Loucy (cell line): ENCODE measurements at regions not wholly inside any gene's neighbourhood (a gene's known extent, or its start where the extent isn't known, plus 50 kb on each side); places are given as distances from the start of the nearest gene placed in this dataset.

Source experiments
- EZH2phosphoT487 ChIP-seq: fragments of 200-600 bp; IDR thresholded peaks from 2 replicates; pipeline ENCODE4 v1.6.1; 2018; ENCODE audit warnings: antibody characterized with exemption, mild to moderate bottlenecking, moderate library complexity, borderline replicate concordance
- TF ChIP-seq, protein P1 (sequence below): fragments of 200-600 bp; sonication (generic); conservative IDR thresholded peaks from 2 replicates; pipeline ENCODE4 v1.5.1; 2014; ENCODE audit warnings: mild to moderate bottlenecking, antibody characterized with exemption, low read length

DNA sequence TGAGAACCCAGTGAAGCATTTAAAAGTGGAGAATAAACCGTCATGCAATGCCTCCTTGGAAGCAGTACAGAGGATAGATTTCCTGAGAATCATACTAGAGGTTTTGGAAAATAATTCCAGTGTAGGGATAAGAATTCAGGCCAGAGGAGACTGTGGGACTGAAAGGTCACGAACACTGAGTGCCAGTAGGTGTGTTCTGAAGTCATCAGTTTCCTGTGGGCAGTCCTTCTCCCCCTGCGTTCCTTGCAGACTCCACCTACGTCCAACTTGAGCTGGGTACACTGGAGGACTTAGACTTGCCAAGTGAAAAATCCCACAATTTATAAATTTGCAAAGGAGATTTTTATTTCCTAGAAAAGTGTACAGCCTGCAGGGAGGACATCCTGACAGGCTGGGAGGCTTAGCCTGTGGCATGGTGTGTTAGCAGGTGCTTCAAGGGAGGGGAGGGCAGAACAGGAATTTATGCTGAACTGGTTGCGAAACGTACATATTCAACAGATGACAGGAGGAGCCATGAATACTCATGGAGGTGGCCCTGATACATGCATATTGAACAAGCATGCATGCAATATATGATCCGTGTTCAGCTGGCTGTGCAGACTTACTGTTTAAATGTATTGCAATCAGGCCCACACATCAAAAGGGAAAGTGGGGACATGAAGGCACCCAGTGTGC is 72.9 kb upstream of the POM121L12 start:
- TF ChIP-seq, protein P1, sequence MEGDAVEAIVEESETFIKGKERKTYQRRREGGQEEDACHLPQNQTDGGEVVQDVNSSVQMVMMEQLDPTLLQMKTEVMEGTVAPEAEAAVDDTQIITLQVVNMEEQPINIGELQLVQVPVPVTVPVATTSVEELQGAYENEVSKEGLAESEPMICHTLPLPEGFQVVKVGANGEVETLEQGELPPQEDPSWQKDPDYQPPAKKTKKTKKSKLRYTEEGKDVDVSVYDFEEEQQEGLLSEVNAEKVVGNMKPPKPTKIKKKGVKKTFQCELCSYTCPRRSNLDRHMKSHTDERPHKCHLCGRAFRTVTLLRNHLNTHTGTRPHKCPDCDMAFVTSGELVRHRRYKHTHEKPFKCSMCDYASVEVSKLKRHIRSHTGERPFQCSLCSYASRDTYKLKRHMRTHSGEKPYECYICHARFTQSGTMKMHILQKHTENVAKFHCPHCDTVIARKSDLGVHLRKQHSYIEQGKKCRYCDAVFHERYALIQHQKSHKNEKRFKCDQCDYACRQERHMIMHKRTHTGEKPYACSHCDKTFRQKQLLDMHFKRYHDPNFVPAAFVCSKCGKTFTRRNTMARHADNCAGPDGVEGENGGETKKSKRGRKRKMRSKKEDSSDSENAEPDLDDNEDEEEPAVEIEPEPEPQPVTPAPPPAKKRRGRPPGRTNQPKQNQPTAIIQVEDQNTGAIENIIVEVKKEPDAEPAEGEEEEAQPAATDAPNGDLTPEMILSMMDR: no peak
- no peak for TF ChIP-seq EZH2phosphoT487
